IMR-90 (cell line): ENCODE measurements at regions not wholly inside any gene's neighbourhood (a gene's known extent, or its start where the extent isn't known, plus 50 kb on each side); places are given as distances from the start of the nearest gene placed in this dataset.

ENCODE experiments used
- ATAC-seq: fragments of 200-7000 bp; cut with Tn5 transposase; 2 replicates; pipeline ENCODE4 v1.9.1; 2020; ENCODE audit warnings: low read depth, mild to moderate bottlenecking, moderate library complexity
- BruUV-seq: library from RNA; stranded (reverse); fragments of 400-500 nt; replicated peaks from 2 replicates; lab custom pipeline; 2021; lab: Mats Ljungman, UMichigan
- CTCF ChIA-PET: fragments of 300-600 bp; formaldehyde crosslinking; extraction: SDS; loops from one replicate; lab custom pipeline; 2021; ENCODE audit warnings: antibody characterized with exemption; lab: Yijun Ruan, JAX
- POLR2A ChIA-PET: fragments of 300-600 bp; sonication (Branson Sonifier 250); formaldehyde crosslinking; loops from one replicate; lab custom pipeline; 2022; ENCODE audit warnings: antibody characterized with exemption; ENCODE audit not compliant: unreplicated experiment; lab: Charles Lee
- DNase-seq: peaks from one replicate; pipeline ENCODE4 v3.0.0; 2013
- H2AFZ ChIP-seq: replicated peaks from 2 replicates; pipeline ENCODE3; 2013; ENCODE audit warnings: low read length, mild to moderate bottlenecking; ENCODE audit not compliant: poor library complexity
- H2AK5ac ChIP-seq: 2 replicates; pipeline ENCODE4 v1.6.1; 2013; ENCODE audit warnings: low read depth, low read length, inconsistent platforms
- H2AK9ac ChIP-seq: replicated peaks from 2 replicates; pipeline ENCODE3; 2013; ENCODE audit warnings: mild to moderate bottlenecking, low read depth, low read length, moderate library complexity; ENCODE audit not compliant: poor library complexity
- H2BK120ac ChIP-seq: 2 replicates; pipeline ENCODE4 v1.6.1; 2013; ENCODE audit warnings: low read depth, low read length, inconsistent platforms
- H2BK15ac ChIP-seq: 3 replicates; pipeline ENCODE4 v1.6.1; 2013; ENCODE audit warnings: low read depth, low read length, inconsistent platforms
- H2BK20ac ChIP-seq: 2 replicates; pipeline ENCODE4 v1.6.1; 2013; ENCODE audit warnings: low read depth, mild to moderate bottlenecking, inconsistent platforms, low read length, moderate library complexity
- H2BK5ac ChIP-seq: 2 replicates; pipeline ENCODE4 v1.6.1; 2013; ENCODE audit warnings: mild to moderate bottlenecking, low read depth, low read length, inconsistent platforms; ENCODE audit not compliant: poor library complexity, severe bottlenecking
- H3K14ac ChIP-seq: replicated peaks from 2 replicates; pipeline ENCODE4 v1.6.1; 2013; ENCODE audit warnings: low read depth, low read length, inconsistent platforms
- H3K18ac ChIP-seq: 2 replicates; pipeline ENCODE4 v1.6.1; 2013; ENCODE audit warnings: low read depth, low read length, control low read depth
- H3K23ac ChIP-seq: 2 replicates; pipeline ENCODE4 v1.6.1; 2013; ENCODE audit warnings: low read depth, low read length, inconsistent platforms
- H3K27ac ChIP-seq: 2 replicates; pipeline ENCODE4 v1.5.1; 2013; ENCODE audit warnings: mild to moderate bottlenecking, control low read depth, low read length; ENCODE audit not compliant: insufficient read depth
- H3K27me3 ChIP-seq: 2 replicates; pipeline ENCODE4 v1.6.1; 2013; ENCODE audit warnings: low read length; ENCODE audit not compliant: control insufficient read depth, insufficient read depth
- H3K36me3 ChIP-seq: 2 replicates; pipeline ENCODE4 v1.6.1; 2013; ENCODE audit warnings: low read length, mixed read lengths; ENCODE audit not compliant: control insufficient read depth, insufficient read depth
- H3K4ac ChIP-seq: 2 replicates; pipeline ENCODE4 v1.6.1; 2013; ENCODE audit warnings: low read depth, low read length, inconsistent platforms
- H3K4me1 ChIP-seq: 2 replicates; pipeline ENCODE4 v1.6.1; 2013; ENCODE audit warnings: low read length, mixed read lengths; ENCODE audit not compliant: control insufficient read depth, insufficient read depth
- H3K4me2 ChIP-seq: 2 replicates; pipeline ENCODE4 v1.6.1; 2013; ENCODE audit warnings: low read depth, mild to moderate bottlenecking, control low read depth, low read length, moderate library complexity
- H3K4me3 ChIP-seq: 2 replicates; pipeline ENCODE4 v1.5.1; 2013; ENCODE audit warnings: low read depth, mild to moderate bottlenecking, control low read depth, low read length, moderate library complexity; ENCODE audit not compliant: insufficient read depth
- H3K56ac ChIP-seq: 2 replicates; pipeline ENCODE4 v1.6.1; 2013; ENCODE audit warnings: low read length, inconsistent platforms; ENCODE audit not compliant: insufficient read depth; ENCODE audit errors: extremely low read depth
- H3K79me1 ChIP-seq, 2 experiments: 2 replicates each; pipeline ENCODE4 v1.6.1; 2013; ENCODE audit warnings: low read length in 2 of 2, inconsistent platforms in 1 of 2, low read depth in 1 of 2
- H3K9ac ChIP-seq: 2 replicates; pipeline ENCODE4 v1.6.1; 2013; ENCODE audit warnings: low read depth, low read length, control low read depth
- H3K9me1 ChIP-seq: 2 replicates; pipeline ENCODE4 v1.6.1; 2013; ENCODE audit warnings: low read length, inconsistent platforms; ENCODE audit not compliant: insufficient read depth
- H3K9me3 ChIP-seq: 2 replicates; pipeline ENCODE4 v1.6.1; 2013; ENCODE audit warnings: low read length; ENCODE audit not compliant: control insufficient read depth, insufficient read depth
- H4K20me1 ChIP-seq: 2 replicates; pipeline ENCODE4 v1.6.1; 2013; ENCODE audit warnings: low read length, inconsistent platforms; ENCODE audit not compliant: insufficient read depth
- H4K5ac ChIP-seq: 2 replicates; pipeline ENCODE4 v1.6.1; 2013; ENCODE audit warnings: mild to moderate bottlenecking, low read depth, low read length, control low read depth
- H4K8ac ChIP-seq, 2 experiments: 2 replicates each; pipeline ENCODE4 v1.6.1; 2013; ENCODE audit warnings: low read depth in 2 of 2, low read length in 2 of 2, control low read depth in 1 of 2, inconsistent platforms in 1 of 2
- H4K91ac ChIP-seq: 2 replicates; pipeline ENCODE4 v1.6.1; 2013; ENCODE audit warnings: low read depth, low read length, inconsistent platforms; ENCODE audit not compliant: insufficient read depth
- CEBPB ChIP-seq: IDR thresholded peaks from 2 replicates; pipeline ENCODE4 v1.6.1; 2012; ENCODE audit warnings: low read depth, low read length, improper control_type of control experiment
- RAD21 ChIP-seq: IDR thresholded peaks from 2 replicates; pipeline ENCODE4 v1.6.1; 2012; ENCODE audit warnings: low read length, improper control_type of control experiment
- WGBS, 2 experiments: methylation state at CpG; one replicate each; pipeline versions ENCODE4 v1.1.5 to v1.1.7; 2013; ENCODE audit warnings: missing lambda C conversion rate in 2 of 2; ENCODE audit not compliant: insufficient read length in 1 of 2; ENCODE audit errors: extremely low coverage in 2 of 2; 5-methylcytosine and 5-hydroxymethylcytosine counted together
- dilution Hi-C: fragments of 300-500 bp; cut with HindIII; formaldehyde crosslinking; loops from one replicate; pipeline ENCODE4 v1.14.3; 2018; ENCODE audit warnings: low sequenced_read_pairs; ENCODE audit not compliant: unreplicated experiment
- in situ Hi-C: fragments of 300-500 bp; cut with MboI; formaldehyde crosslinking; loops from 3 replicates; pipeline ENCODE4 v1.14.3; 2019; ENCODE audit warnings: low sequenced_read_pairs, inconsistent platforms, mixed read lengths
- intact Hi-C: fragments of 100-400 bp; cut with micrococcal nuclease; formaldehyde crosslinking; loops from 2 replicates; pipeline ENCODE4 v1.10.0; 2022

GRCh38 chr2:120660056-120660694, 75.5 kb upstream of the GLI2 start:
- Histone ChIP-seq H3K23ac (no peak overlapping the region), H3K4me1 (0 out of 2 replicates have a peak, but pooled peaks cover 1% of the 10 kb centered on the region), H4K8ac (no peak overlapping the region), H3K9me3 (peaks cover 8% of the 10 kb centered on the region), H3K27me3 (peaks cover 5% of the 10 kb centered on the region; the same call in 1 of the 2 replicates), H3K79me1 (no peaks in the 10 kb centered on the region), H3K14ac (no peak overlapping the region), H3K18ac (no peak overlapping the region), H3K4me2 (no peak overlapping the region), H3K9ac (no peak overlapping the region), H2BK15ac (no peak overlapping the region), H4K20me1 (no peaks in the 10 kb centered on the region), H2AK5ac (no peak overlapping the region), H3K27ac (no peak overlapping the region), H3K36me3 (no peaks in the 10 kb centered on the region), H4K5ac (no peak overlapping the region), H3K56ac (no peak overlapping the region), H2AFZ (no peak overlapping the region), H3K9me1 (no peaks in the 10 kb centered on the region; the same call in 1 of the 2 replicates), H2BK20ac (no peak overlapping the region), H3K4me3 (no peak overlapping the region), H2BK120ac (no peak overlapping the region; the same call in 1 of the 2 replicates), H4K91ac (no peak overlapping the region), H2AK9ac (no peak overlapping the region), H2BK5ac (no peak overlapping the region), H3K4ac (no peak overlapping the region)
- POLR2A ChIA-PET, result no interaction called here
- dilution Hi-C loops, result no loop called here
- BruUV-seq, result no TSS peak
- 80% methylated on average over 1 of the region's 8 CpGs; no CpG with 5 or more reads in 1 of the 2 experiments for WGBS, 2 experiments
- in situ Hi-C loops, result no loop called here
- CTCF ChIA-PET, result no interaction called here
- TF ChIP-seq RAD21, result no peak
- peak; percentile 49; the same call in 1 of the 2 replicates for TF ChIP-seq CEBPB
- ATAC-seq (no peak), DNase-seq (no peak)
- intact Hi-C loops, result no loop called here
